GM12873 (cell line): ENCODE measurements at regions not wholly inside any gene's neighbourhood (a gene's known extent, or its start where the extent isn't known, plus 50 kb on each side); places are given as distances from the start of the nearest gene placed in this dataset.

Source experiments
- TF ChIP-seq, protein P1 (sequence below): IDR thresholded peaks from 2 replicates; pipeline ENCODE4 v1.5.1; 2012; ENCODE audit warnings: low read depth, mild to moderate bottlenecking, moderate library complexity, low read length, control low read depth; ENCODE audit not compliant: insufficient read depth; ENCODE audit errors: missing control alignments

DNA sequence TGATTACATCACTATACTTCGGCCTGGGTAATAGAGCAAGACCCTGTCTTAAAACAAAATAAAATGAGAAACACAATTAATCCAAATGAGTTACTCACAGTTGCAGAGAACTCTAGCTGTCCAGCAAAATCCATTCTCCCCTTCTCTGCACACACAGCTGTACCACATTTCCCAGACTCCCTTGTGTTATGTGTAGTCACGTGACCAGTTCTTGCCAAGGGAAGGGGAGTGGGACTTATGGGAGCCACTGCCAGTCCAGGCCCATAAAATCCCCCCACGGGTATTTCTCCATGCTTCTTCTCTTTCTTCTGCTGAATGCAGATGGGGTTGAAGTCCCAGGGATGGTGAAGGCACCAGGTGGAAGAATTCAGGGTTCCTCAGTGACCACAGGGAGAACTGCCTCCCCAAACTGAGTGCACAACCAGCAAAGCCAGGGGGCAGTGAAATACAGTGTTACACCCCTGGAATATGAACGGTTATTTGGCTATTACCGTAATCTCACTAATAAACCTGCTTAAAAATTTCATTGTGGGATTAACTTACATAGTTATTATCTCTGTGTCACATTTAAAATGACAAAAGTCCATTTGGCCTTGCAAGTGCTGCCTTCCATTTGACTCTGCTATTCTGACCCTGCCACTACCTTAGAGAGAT is 85.6 kb upstream of the FMN2 start:
- TF ChIP-seq, protein P1, sequence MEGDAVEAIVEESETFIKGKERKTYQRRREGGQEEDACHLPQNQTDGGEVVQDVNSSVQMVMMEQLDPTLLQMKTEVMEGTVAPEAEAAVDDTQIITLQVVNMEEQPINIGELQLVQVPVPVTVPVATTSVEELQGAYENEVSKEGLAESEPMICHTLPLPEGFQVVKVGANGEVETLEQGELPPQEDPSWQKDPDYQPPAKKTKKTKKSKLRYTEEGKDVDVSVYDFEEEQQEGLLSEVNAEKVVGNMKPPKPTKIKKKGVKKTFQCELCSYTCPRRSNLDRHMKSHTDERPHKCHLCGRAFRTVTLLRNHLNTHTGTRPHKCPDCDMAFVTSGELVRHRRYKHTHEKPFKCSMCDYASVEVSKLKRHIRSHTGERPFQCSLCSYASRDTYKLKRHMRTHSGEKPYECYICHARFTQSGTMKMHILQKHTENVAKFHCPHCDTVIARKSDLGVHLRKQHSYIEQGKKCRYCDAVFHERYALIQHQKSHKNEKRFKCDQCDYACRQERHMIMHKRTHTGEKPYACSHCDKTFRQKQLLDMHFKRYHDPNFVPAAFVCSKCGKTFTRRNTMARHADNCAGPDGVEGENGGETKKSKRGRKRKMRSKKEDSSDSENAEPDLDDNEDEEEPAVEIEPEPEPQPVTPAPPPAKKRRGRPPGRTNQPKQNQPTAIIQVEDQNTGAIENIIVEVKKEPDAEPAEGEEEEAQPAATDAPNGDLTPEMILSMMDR: no peak

DNA sequence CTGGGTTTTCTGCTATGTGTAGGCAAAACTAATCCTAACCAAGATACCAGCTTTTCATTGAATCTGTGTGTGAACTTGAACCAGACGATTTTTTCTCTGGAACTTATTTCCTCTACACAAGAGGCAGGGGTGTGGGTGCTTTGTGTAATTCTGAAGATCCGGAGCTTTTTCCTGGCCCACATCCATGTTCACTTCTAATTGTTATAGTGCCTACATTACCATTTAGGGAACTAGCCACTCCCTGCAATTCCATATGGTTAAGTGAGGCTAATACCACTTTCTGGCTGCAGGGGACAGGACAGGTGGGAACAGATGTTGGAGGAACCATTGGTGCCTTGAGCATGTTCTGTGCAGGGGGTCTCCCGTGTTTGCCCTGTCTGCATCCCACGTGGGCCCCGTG is 83.4 kb upstream of the FMN2 start:
- TF ChIP-seq, protein P1: no peak

DNA sequence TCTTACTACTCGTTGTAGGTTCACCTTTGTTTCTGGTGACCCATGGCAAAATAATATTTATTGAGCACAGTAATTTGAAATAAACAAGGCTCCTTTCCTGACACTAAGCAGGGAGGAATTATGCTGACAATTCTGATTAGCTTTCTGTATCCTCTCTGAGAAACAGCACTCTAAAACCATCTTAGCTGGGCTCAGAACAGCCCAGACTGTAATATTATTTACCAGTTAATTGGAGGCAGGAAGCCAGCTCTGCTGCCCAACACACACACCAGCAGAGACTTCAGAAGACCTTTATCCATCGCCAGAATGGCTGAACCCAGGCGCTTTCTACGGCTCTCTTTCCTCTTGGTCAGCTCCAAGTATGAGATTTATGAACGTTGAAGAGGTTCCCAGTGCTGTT is 77.6 kb upstream of the FMN2 start:
- TF ChIP-seq, protein P1: no peak

DNA sequence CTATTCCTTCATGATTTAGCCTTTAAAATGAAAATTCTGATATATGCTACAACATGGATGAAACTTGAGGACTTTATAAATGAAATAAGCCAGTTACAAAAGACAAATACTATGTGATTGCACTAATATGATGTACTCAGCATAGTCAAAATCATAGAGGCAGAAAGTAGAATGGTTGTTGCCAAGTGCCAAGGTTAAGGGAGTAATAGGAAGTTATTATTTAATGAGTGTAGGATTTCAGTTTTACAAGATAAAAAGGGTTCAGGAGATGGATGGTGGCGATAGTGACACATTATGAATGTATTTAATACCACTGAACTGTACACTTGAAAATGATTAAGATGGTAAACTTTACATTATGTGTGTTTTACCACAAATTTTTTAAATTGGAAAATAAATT is 73.1 kb upstream of the FMN2 start:
- TF ChIP-seq, protein P1: no peak

DNA sequence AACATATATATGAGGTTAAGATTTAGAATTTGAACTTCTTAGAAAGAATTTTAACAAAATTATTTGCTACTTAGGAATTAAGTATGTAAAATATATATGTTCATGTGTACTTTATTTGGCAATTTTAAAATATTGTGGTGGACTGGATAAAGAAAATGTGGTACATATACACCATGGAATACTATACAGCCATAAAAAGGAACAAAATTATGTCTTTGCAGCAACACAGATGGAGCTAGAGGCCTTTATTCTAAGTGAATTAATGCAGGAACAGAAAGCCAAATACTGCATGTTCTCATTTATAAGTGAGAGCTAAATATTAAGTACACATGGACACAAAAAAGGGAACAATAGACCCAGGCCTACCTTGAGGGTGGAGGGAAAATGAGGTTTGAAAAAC is 72.2 kb upstream of the FMN2 start:
- TF ChIP-seq, protein P1: no peak

DNA sequence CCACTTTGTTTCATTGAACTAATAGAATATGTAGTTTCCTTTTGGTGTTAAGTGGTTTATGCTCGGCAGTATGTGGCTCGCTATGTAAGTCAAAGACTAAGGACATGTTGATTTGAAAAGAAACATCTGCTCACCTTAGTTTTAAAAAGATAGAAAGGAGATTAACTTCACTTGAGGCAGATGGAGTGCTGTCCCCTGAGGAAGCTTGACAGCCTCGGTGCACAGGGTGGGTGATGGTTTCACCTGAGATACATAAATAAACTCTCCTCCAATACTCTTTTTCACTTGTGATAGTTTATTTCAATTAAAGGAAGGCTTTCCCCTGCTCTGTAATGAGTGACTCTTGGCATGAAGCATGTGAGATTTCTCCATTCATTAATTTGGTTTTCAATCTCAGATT is 70.8 kb upstream of the FMN2 start:
- TF ChIP-seq, protein P1: no peak

DNA sequence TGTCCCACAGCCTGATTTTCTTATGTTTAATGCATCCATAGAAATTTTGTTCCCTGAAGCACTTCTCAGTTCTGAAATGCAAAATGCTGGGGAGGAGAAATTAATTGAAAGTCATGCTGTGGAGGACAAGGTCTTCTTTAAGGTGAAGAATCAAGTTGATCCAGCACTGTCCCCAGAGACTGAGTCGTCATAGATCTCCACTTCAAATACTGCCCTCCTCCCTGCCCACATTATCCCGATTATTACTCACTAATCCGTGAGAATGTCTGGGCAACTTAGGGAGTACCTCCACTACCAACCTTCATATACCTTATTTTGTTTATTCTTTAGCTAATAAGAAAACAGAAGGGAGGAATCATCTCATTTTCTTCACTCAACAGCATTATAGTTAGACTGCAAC is 70.0 kb upstream of the FMN2 start:
- TF ChIP-seq, protein P1: no peak
